Tibial nerve (tissue), 4 donors: ENCODE measurements at regions not wholly inside any gene's neighbourhood (a gene's known extent, or its start where the extent isn't known, plus 50 kb on each side); places are given as distances from the start of the nearest gene placed in this dataset.

ENCODE experiments used
- EP300 ChIP-seq, 2 donors: sonication (generic); formaldehyde crosslinking; IDR thresholded peaks; one replicate each; pipeline ENCODE4 v1.6.1; 2017; ENCODE audit warnings: antibody characterized with exemption in 2 of 2, mild to moderate bottlenecking in 1 of 2
- POLR2A ChIP-seq, 2 donors: fragments of 450-650 bp; IDR thresholded peaks; one replicate each; pipeline ENCODE4 v1.6.1; 2017; ENCODE audit warnings: antibody characterized with exemption in 2 of 2, mild to moderate bottlenecking in 2 of 2, moderate library complexity in 2 of 2
- TF ChIP-seq, protein P1 (sequence below), 5 experiments: fragments of 200-600 bp in 3 of 5; fragments of 450-650 bp in 2 of 5; sonication (generic) in 3 of 5; IDR thresholded peaks; one replicate each; pipeline ENCODE4 v1.5.1; 2016 to 2019; ENCODE audit warnings: antibody characterized with exemption in 5 of 5, mild to moderate bottlenecking in 3 of 5, moderate library complexity in 2 of 5

DNA sequence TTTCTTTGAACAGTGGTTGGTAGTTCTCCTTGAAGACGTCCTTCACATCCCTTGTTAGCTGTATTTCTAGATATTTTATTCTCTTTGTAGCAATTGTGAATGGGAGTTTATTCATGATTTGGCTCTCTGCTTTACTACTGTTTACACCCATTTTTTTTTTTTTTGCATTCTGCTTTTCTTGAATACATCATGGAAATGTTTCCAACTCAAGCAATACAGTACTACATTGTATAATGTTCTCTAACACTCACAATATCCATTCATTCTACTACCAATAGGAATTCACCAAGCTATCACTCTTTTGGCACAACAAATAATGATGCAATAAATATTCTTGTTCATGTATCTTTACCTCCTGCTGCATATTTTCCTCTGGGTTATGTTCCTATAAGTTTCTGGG lies 801.7 kb downstream of the NTRK3 start:
- TF ChIP-seq POLR2A (IDR thresholded peaks at IDR 0.05) (no peak), EP300 (IDR thresholded peaks at IDR 0.05) (no peak)
- TF ChIP-seq, protein P1, sequence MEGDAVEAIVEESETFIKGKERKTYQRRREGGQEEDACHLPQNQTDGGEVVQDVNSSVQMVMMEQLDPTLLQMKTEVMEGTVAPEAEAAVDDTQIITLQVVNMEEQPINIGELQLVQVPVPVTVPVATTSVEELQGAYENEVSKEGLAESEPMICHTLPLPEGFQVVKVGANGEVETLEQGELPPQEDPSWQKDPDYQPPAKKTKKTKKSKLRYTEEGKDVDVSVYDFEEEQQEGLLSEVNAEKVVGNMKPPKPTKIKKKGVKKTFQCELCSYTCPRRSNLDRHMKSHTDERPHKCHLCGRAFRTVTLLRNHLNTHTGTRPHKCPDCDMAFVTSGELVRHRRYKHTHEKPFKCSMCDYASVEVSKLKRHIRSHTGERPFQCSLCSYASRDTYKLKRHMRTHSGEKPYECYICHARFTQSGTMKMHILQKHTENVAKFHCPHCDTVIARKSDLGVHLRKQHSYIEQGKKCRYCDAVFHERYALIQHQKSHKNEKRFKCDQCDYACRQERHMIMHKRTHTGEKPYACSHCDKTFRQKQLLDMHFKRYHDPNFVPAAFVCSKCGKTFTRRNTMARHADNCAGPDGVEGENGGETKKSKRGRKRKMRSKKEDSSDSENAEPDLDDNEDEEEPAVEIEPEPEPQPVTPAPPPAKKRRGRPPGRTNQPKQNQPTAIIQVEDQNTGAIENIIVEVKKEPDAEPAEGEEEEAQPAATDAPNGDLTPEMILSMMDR (IDR thresholded peaks at IDR 0.05) = no peak
